Thyroid gland (tissue), 4 donors: ENCODE measurements at regions not wholly inside any gene's neighbourhood (a gene's known extent, or its start where the extent isn't known, plus 50 kb on each side); places are given as distances from the start of the nearest gene placed in this dataset.
"Not testable (repeated sequence)": the region's sequence is repeated elsewhere in the genome, so short reads cannot be mapped to it uniquely, and the experiment has no call there.

ENCODE experiments used
- DNase-seq, 2 donors: peaks; one replicate each; pipeline ENCODE4 v3.0.0-alpha.2; 2019
- H3K27ac ChIP-seq, 3 donors: fragments of 200-600 bp; sonication (generic); 1 replicate in 2 of 3; 2 replicates in 1 of 3; pipeline ENCODE4 v1.5.1; 2016 to 2019; ENCODE audit warnings: mild to moderate bottlenecking in 1 of 3, moderate library complexity in 1 of 3
- H3K27me3 ChIP-seq: fragments of 200-600 bp; sonication (generic); one replicate; pipeline ENCODE4 v1.5.1; 2019
- H3K36me3 ChIP-seq, 2 donors: fragments of 200-600 bp; sonication (generic); one replicate each; pipeline ENCODE4 v1.5.1; 2016 to 2019
- H3K4me1 ChIP-seq, 2 donors: fragments of 200-600 bp; sonication (generic); one replicate each; pipeline ENCODE4 v1.5.1; 2017 to 2019
- H3K4me3 ChIP-seq, 3 donors: fragments of 200-600 bp; sonication (generic); replicated peaks in 1 of 3; 1 replicate in 2 of 3; 2 replicates in 1 of 3; pipeline ENCODE4 v1.5.1; 2016; ENCODE audit warnings: mild to moderate bottlenecking in 1 of 3
- H3K9me3 ChIP-seq: fragments of 200-600 bp; sonication (generic); one replicate; pipeline ENCODE4 v1.5.1; 2017
- POLR2A ChIP-seq, 2 donors: fragments of 450-650 bp; IDR thresholded peaks; one replicate each; pipeline ENCODE4 v1.6.1; 2017; ENCODE audit warnings: antibody characterized with exemption in 2 of 2, mild to moderate bottlenecking in 2 of 2, moderate library complexity in 1 of 2
- WGBS, 2 donors: methylation state at CpG; one replicate each; pipeline ENCODE4 v1.1.5; 2017; 5-methylcytosine and 5-hydroxymethylcytosine counted together
- intact Hi-C: fragments of 100-400 bp; cut with DNase I; formaldehyde crosslinking; loops from one replicate; pipeline ENCODE4 v1.15.1; 2023
- TF ChIP-seq, protein P1 (sequence below), 6 experiments: fragments of 200-600 bp in 3 of 6; fragments of 450-650 bp in 3 of 6; sonication (generic) in 3 of 6; IDR thresholded peaks; one replicate each; pipeline ENCODE4 v1.5.1; 2016 to 2019; ENCODE audit warnings: antibody characterized with exemption in 6 of 6, mild to moderate bottlenecking in 2 of 6, inconsistent platforms in 1 of 6, moderate library complexity in 1 of 6

DNA sequence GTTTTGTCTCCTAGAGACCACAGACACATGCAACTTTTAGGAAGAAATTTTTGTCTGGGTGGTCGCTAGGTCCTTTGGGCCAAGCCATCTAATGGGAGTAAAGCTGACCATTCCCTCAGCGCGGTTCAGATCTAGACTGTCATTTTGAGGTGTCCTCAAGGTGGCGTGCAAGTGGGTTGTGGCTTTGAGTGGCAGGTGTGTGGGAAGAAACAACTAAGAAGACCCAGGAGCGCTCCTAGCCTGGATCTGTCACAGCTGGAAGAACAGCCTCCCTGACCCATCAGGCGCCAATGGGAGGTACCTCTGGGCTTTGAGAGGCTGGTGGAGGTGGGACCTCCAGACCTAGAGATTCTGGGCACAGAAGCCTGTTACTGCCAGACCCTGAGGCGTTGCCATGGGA lies 645.1 kb downstream of the KCNJ18 start:
- intact Hi-C loops, result no loop called here
- 53 to 58% methylated on average over 6 to 7 of the region's 7 CpGs for WGBS, 2 donors
- no peaks in the 10 kb centered on the region for H3K4me1 ChIP-seq
- no peak overlapping the region for H3K27ac ChIP-seq
- H3K27me3 ChIP-seq, result no peaks in the 10 kb centered on the region
- no peaks in the 10 kb centered on the region for H3K9me3 ChIP-seq
- H3K4me3 ChIP-seq, result no peak overlapping the region
- no peak for DNase-seq
- H3K36me3 ChIP-seq, result no peaks in the 10 kb centered on the region
- TF ChIP-seq, protein P1, sequence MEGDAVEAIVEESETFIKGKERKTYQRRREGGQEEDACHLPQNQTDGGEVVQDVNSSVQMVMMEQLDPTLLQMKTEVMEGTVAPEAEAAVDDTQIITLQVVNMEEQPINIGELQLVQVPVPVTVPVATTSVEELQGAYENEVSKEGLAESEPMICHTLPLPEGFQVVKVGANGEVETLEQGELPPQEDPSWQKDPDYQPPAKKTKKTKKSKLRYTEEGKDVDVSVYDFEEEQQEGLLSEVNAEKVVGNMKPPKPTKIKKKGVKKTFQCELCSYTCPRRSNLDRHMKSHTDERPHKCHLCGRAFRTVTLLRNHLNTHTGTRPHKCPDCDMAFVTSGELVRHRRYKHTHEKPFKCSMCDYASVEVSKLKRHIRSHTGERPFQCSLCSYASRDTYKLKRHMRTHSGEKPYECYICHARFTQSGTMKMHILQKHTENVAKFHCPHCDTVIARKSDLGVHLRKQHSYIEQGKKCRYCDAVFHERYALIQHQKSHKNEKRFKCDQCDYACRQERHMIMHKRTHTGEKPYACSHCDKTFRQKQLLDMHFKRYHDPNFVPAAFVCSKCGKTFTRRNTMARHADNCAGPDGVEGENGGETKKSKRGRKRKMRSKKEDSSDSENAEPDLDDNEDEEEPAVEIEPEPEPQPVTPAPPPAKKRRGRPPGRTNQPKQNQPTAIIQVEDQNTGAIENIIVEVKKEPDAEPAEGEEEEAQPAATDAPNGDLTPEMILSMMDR (IDR thresholded peaks at IDR 0.05), result no peak
- no peak for TF ChIP-seq POLR2A (IDR thresholded peaks at IDR 0.05)

GRCh38 chr17:22356603-22357002 lies 664.3 kb downstream of the KCNJ18 start:
- DNase-seq, H3K27ac ChIP-seq, H3K4me3 ChIP-seq, H3K36me3 ChIP-seq, H3K27me3 ChIP-seq, intact Hi-C loops, H3K4me1 ChIP-seq, H3K9me3 ChIP-seq: not testable (repeated sequence)
- 45 to 51% methylated on average over 2 of the region's 2 CpGs for WGBS, 2 donors

DNA sequence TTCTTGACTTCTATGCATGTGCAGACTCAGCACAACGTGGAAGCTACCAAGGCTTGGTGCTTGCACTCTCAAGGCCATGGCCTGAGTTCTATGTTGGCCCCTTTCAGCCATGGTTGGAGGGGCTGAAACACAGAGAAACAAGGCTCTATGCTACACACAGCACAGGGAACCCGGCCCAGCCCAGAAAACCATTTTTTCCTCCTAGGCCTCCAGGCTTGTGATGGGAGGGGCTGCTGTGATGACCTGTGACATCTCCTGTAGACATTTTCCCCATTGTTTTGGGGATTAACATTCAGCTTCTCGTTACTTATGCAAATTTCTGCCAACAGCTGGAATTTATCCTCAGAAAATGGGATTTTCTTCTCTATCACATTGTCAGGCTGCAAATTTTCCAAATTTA lies 678.7 kb downstream of the KCNJ18 start:
- H3K27ac ChIP-seq, intact Hi-C loops, H3K9me3 ChIP-seq, H3K4me1 ChIP-seq, H3K36me3 ChIP-seq, H3K27me3 ChIP-seq, DNase-seq, H3K4me3 ChIP-seq: not testable (repeated sequence)
- WGBS, 2 donors, result 36 to 40% methylated on average over 3 of the region's 3 CpGs

GRCh38 chr17:22373911-22374310 lies 681.6 kb downstream of the KCNJ18 start:
- Histone ChIP-seq H3K4me1 (no peaks in the 10 kb centered on the region), H3K4me3 (no peak overlapping the region), H3K27ac (no peak overlapping the region), H3K9me3 (no peaks in the 10 kb centered on the region), H3K27me3 (no peaks in the 10 kb centered on the region), H3K36me3 (no peaks in the 10 kb centered on the region)
- intact Hi-C loops, result no loop called here
- TF ChIP-seq, protein P1 (IDR thresholded peaks at IDR 0.05), result no peak
- TF ChIP-seq POLR2A (IDR thresholded peaks at IDR 0.05), result no peak
- DNase-seq, result no peak
- WGBS, 2 donors, result 58% methylated on average over 6 of the region's 6 CpGs

- H3K9me3 ChIP-seq, result no peaks in the 10 kb centered on the region
- 75 to 85% methylated on average over 14 to 18 of the region's 18 CpGs for WGBS, 2 donors
- H3K27me3 ChIP-seq, result no peaks in the 10 kb centered on the region
- no peak for DNase-seq
- no peaks in the 10 kb centered on the region for H3K4me1 ChIP-seq
- no peak overlapping the region for H3K27ac ChIP-seq
- intact Hi-C loops, result no loop called here
- no peak overlapping the region for H3K4me3 ChIP-seq
- no peaks in the 10 kb centered on the region for H3K36me3 ChIP-seq
- TF ChIP-seq POLR2A (IDR thresholded peaks at IDR 0.05), result no peak
- TF ChIP-seq, protein P1 (IDR thresholded peaks at IDR 0.05), result no peak
These were observed 682.4 kb downstream of the KCNJ18 start for GRCh38 chr17:22374741-22375140.

DNA sequence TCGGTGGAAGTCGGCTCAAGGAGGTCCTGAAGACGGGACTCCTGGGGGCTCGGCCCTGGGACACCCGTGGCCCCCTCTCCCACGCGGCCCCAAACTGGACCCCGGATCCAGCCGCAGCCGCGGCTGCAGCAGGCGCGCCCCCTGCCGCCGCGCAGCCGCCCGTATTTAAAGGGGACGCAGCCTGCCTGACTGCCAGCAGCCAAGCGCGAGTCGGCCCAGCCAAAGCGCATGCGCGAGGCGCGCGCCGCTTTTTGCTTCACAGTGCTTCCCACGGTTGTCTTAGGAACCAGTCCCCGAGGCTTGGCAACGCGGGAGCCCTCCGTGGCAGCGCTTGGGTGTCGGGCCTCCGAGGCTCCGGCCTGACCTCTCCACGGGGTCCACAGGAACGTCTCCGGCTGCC lies 684.4 kb downstream of the KCNJ18 start:
- not testable (repeated sequence) for DNase-seq

GRCh38 chr17:22378748-22379147 lies 686.4 kb downstream of the KCNJ18 start:
- H3K27me3 ChIP-seq, H3K4me3 ChIP-seq, DNase-seq, H3K27ac ChIP-seq, H3K9me3 ChIP-seq, H3K36me3 ChIP-seq, H3K4me1 ChIP-seq, intact Hi-C loops: not testable (repeated sequence)
- 83% methylated on average over 2 of the region's 19 CpGs; no CpG with 5 or more reads in 1 of the 2 donors for WGBS, 2 donors

More for the DNA sequence above, 684.4 kb downstream of the KCNJ18 start:
- H3K4me1 ChIP-seq, H3K27me3 ChIP-seq, H3K9me3 ChIP-seq, H3K4me3 ChIP-seq, H3K36me3 ChIP-seq, H3K27ac ChIP-seq, intact Hi-C loops: not testable (repeated sequence)
- WGBS, 2 donors, result no CpG with 5 or more reads among the region's 41 CpGs

DNA sequence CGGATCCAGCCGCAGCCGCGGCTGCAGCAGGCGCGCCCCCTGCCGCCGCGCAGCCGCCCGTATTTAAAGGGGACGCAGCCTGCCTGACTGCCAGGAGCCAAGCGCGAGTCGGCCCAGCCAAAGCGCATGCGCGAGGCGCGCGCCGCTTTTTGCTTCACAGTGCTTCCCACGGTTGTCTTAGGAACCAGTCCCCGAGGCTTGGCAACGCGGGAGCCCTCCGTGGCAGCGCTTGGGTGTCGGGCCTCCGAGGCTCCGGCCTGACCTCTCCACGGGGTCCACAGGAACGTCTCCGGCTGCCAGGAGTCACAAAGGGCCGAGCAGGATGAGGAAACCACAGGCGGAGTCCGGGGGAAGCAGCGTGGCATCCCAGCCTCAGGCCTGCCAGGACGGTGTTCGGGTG lies 689.3 kb downstream of the KCNJ18 start:
- H3K36me3 ChIP-seq, H3K9me3 ChIP-seq, H3K27ac ChIP-seq, H3K4me3 ChIP-seq, intact Hi-C loops, H3K4me1 ChIP-seq, H3K27me3 ChIP-seq, DNase-seq: not testable (repeated sequence)
- no CpG with 5 or more reads among the region's 40 CpGs for WGBS, 2 donors

GRCh38 chr17:22383772-22384460 lies 691.6 kb downstream of the KCNJ18 start:
- H3K27me3 ChIP-seq, H3K36me3 ChIP-seq, H3K4me1 ChIP-seq, H3K4me3 ChIP-seq, DNase-seq, intact Hi-C loops, H3K9me3 ChIP-seq, H3K27ac ChIP-seq: not testable (repeated sequence)
- 77 to 79% methylated on average over 33 to 41 of the region's 60 CpGs for whole genome bisulfite sequencing, 2 donors

- H3K4me1 ChIP-seq, H3K27ac ChIP-seq, H3K4me3 ChIP-seq, H3K9me3 ChIP-seq, H3K36me3 ChIP-seq, H3K27me3 ChIP-seq, intact Hi-C loops, DNase-seq: not testable (repeated sequence)
- WGBS, 2 donors, result 79 to 84% methylated on average over 15 to 18 of the region's 19 CpGs
These were observed 692.1 kb downstream of the KCNJ18 start for GRCh38 chr17:22384461-22384800.
